ENCODE measurements at regions not wholly inside any gene's neighbourhood (a gene's known extent, or its start where the extent isn't known, plus 50 kb on each side); places are given as distances from the start of the nearest gene placed in this dataset.
A peak's percentile ranks its signal among the peaks of the same experiment; 100 is the strongest.

DNA sequence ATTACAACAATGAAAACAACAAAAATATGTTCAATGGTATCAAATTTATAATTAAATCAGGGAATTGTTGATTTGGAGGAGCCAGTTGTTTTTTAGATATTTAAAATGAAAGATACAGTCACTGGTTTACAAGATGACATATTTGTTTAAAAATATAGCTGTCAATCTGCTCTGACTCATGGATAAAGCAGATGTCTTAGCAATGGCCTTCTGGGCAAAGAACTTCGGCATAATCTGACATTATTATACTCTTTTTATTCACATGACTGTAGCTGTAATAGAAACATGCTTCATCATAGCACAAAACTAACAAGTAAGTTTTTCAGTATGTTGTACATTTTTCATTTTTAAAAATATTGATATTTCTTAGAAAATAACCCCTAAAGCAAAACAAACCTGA is 267.4 kb downstream of the CENPW start:
- no peak for DNase-seq (ENCODE audit: low read depth)

DNA sequence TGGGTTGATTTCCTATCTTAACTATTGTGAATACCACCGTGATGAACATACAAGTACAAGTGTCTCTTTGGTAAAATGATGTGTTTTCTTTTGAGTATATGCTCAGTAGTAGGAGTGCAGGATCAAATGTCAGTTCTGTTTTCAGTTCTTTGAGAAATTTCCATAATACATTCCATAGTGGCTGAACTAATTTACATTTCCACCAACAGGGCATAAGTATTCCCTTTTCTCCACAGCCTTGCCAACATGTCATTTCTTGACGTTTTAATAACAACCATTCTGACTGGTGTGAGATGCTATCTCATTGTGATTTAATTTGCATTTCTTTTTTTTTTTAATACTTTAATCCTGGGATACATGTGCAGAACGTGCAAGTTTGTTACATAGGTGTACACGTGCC is 268.8 kb downstream of the CENPW start:
- no peak for DNase-seq (ENCODE audit: low read depth)

DNA sequence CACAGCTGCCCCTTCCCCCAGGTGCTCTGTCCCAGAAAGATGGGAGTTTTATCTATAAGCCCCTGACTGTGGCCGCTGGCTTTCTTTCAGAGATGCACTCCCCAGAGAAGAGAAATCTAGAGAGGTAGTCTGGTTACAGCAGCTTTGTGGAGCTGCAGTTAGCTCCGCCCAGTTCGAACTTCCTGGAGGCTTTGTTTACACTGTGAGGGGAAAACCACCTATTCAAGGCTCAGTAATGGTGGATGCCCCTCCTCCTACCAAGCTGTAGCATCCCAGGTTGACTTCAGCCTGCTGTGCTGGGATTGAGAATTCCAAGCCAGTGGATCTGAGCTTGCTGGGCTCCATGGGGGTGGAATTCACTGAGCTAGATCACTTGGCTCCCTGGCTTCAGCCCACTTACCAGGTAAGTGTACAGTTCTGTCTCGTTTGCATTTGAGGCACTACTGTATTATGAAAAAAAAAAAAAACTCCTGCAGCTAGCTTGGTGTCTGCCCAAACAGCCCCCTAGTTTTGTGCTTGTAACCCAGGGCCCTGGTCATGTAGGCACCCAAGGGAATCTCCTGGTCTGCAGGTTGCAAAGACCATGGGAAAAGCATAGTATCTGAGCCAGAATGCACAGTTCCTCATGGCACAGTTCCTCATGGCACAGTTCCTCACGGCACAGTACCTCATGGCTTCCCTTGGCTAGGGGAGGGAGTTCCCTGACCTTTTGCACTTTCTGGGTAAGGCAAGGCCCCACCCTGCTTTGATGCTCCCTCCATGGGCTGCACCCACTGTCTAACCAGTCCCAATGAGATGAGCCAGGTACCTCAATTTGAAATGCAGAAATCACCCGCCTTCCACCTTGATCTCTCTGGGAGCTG is 275.0 kb downstream of the CENPW start:
- DNase-seq (ENCODE audit: low read depth): no peak

DNA sequence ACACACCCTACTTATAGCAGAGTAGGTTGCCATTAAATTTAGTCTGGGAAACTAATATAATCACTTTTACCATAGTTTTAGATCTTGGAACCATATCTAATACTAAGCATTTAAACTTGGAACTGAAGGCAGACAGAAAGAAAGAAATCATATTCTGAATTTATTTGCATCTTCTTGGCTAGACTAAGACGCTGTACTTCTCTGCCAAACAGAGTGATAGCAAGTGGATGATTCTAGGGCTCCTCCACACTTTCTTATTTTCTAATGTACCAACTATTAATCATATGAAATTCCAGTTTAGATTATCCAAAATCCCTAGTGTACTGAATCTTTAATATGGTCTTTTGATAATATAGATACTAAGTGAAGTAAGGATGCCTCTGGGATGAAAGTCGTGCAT is 277.0 kb downstream of the CENPW start:
- DNase-seq (ENCODE audit: low read depth): no peak

DNA sequence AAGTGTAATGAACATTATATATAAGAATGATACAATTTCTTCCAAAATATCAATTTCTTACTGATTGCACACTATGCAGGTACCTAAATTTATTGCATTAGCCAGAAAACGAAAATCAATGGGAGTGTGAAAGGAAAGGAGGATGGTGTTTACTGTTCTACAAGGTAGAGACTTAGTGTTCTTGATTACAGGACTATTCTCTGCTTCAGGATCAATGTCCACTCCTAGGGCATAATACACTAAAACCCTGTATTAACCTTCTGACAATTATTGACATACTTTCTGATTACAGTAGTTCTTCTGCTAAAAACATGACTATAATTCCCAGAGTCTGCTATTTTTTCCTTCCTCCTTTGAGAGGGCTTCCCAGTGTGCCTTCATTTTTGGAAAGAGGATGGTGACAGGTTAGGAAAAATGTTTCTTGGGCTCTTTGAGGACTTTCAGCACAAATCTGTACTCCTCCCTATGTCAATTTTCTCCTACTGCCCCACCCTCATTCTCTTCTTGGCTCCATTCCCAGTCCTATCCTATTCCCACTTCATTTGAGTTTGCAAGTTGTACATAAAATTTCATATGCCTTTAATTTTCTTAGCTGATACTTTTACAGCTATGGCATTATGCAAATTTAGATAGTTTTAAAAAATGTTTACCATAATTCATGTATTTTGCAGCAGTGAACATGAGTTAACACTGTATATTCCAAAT is 278.9 kb downstream of the CENPW start:
- no peak for DNase-seq (ENCODE audit: low read depth)

DNA sequence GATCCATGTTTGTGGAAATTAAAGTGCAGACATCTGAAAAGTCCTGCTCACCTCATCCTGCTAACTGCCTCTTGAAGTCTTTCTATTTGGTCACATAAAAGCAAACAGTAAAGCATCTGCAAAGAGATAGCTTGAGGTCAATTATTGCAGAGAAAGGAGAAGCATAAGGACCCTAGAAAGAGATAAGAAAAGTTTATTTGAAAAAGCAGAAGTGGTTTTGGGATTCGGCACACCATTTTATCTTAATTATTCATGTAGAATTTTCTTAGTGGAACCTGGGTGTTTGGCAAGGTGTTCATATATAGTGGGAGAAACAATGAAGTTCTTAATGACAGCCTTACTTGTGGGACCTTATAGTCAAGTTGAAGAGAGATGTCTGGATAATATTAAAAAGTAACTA is 280.8 kb downstream of the CENPW start:
- no peak for DNase-seq (ENCODE audit: low read depth)

DNA sequence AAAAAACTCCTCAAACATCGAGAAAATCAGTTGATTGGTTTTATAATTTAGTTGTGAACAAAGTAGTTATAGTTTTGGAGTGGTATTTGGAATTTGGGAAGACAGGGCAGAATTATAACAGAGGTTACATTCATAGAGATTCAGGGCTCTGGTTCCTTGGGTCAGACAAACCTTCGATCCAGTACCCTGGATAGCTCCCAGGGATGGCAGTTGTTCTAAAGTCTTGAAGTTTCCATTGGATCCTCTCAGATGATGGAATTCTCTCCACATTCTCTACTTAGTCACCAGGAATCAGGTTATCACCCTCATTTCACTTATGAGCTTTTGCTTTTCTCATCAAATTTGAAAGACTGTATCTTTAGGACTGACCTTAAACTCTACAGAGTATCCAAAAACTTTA is 285.1 kb downstream of the CENPW start:
- DNase-seq (ENCODE audit: low read depth): peak; percentile 43

DNA sequence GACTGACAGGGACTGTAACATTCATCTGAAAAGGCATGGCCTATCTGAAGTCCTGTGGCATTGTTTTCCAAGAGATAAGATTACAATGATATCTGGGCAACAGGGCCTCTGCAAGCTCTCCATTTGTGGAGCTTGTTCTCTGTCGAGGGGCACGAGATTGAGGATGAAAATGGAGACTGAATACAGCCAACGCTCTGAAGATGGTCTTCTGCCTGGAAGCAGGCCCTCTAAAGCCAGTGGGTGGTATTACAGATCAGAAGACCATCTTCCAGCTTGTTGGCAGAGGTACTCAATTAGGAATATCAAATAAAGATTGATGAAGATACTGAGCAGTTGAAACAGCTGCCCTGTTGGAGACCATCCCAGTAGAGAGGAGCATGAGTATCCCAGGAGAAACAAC is 288.2 kb downstream of the CENPW start:
- DNase-seq (ENCODE audit: low read depth): no peak

DNA sequence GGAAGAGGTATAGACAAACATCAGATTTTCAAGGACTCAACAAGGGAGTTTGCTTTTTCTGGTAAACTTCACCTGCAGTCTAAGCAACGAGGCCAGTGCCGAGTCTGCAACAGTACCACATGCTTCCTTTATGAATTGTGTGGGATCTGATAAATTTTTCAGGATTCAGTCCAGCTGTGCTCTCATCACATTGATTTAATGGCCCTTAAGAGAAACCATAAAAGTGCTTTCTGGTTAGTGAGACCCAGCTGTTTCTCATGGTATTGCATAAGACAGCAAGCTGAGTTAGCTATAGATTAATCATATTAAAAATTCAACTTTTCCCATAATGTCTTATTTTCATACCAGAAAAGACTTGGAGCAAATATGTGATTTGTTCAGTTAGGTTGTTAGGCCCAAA is 291.4 kb downstream of the CENPW start:
- no peak for DNase-seq (ENCODE audit: low read depth)

DNA sequence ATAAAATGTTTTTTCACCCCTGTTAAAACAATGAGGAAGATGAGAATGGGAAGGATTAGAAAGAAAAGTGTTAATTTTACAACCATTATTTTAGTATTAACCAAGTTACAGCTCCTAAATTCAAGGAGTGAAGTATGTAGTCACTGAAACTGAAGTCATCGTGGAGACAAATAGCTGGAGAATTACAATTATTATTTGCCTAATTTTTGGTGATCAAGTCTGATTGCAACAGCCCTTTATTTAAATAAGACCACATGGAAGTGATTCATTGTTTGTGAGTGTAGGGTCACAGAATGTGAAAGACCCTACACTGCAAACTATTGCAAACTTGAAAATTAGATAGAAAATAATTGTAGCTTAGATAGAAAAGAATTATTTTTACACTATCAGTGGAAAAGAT is 292.4 kb downstream of the CENPW start:
- DNase-seq (ENCODE audit: low read depth): no peak

DNA sequence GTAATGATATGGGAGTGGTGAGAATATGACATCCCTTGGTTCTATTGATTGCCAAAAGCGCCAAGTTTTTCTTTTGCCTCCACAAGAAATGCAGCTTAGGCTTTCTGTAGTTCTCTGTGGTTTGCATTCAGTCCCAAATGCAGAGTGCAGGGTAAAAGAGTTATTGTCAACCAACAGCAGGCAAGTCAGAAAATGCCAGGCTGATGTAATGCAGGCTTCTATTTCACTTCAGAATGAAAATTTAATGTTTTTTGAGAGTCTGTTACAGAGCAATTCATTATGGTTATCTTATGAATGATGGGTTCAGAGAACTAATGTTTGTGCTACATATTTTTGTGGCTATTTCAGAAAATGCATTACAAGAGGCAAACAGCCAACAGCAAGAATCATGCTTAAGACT is 293.5 kb downstream of the CENPW start:
- no peak for DNase-seq (ENCODE audit: low read depth)

DNA sequence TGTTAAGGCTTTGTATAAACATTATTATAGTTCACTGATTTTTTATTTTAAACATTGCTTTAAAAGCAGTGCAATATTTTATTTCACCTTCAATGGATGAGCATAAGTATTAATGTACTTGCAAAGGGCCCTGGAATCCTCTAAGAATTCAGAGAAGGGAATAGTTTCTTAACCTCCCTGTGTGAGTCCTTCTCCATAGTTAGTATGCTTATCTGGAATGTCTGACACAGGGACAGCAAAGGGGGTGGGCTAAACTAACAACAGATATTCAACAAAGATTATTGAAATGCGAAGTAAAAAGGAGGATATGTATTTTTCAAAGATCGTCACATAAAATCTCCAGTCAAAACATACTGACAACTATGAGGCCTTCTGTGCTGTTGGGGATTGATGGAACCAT is 300.4 kb downstream of the CENPW start:
- DNase-seq (ENCODE audit: low read depth): no peak

DNA sequence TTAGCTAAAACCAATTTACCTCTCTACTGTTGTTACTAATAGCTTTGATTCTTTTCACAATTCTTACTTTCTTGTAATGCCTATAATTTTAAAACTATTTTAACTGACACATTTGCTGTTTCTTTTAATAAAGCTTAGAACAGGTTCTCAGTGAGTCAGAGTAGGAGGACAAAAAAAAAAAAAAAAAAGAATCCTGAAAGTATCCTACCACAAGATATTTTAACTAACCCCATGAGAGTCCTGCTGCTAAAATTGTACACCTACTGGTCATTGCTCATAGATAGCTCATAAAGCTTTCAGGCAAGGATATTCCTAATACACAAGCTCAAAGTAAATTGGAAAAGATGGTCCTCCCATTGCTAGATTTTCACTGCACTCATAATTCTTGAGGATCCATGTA is 301.0 kb downstream of the CENPW start:
- no peak for DNase-seq (ENCODE audit: low read depth)

DNA sequence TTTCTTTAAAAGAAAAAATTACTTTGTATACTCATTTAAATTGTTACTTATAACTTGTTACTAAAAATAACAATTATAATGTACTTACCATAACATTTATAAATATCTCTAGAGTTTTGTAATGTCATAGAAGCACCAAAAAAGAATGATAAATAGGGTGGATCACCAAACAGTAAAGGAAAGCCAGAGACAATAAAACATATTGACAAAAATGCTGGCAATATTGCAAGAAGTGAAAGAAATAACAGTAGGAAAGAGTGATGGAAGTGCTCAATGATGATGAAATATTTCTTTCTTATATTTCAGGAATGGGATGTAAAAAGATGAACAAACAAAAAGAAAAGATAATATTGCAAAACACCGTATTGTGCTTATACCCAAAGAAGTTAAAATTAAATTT is 301.7 kb downstream of the CENPW start:
- DNase-seq (ENCODE audit: low read depth): no peak

DNA sequence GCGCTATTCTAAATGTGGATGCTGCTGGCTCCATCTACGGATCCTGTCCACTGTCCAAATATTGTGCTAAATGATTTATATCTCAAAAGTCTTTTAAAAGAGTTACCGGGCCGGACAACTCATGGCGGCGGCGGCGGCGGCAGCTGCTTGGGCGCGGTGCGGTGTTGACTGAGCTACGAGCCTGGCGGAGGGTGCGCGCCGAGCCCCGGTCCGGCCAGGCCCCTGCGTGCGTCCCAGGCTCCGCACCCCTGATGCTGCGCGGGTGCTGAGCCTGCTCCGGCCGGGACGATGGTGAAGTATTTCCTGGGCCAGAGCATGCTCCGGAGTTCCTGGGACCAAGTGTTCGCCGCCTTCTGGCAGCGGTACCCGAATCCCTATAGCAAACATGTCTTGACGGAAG is 303.4 kb downstream of the CENPW start:
- no peak for DNase-seq (ENCODE audit: low read depth)

DNA sequence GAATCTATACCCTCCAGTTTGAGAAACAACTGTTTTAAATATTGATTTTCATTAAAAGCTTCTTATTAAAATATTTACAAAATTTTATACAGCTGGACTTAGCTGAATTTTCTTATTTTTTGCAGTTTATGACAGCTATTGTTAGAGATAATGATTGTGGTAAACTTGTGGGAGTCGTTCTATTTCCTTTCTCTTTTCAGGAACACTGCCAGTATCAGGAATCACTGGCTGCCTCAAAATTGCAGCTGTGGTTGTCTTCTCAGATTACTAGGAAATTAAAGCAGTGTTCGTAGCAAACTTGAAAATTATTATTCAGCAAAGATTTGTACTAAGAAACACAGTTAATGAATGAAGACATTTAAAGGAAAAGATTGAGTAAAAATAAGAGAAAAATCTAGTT is 311.0 kb downstream of the CENPW start:
- DNase-seq (ENCODE audit: low read depth): peak; percentile 4

DNA sequence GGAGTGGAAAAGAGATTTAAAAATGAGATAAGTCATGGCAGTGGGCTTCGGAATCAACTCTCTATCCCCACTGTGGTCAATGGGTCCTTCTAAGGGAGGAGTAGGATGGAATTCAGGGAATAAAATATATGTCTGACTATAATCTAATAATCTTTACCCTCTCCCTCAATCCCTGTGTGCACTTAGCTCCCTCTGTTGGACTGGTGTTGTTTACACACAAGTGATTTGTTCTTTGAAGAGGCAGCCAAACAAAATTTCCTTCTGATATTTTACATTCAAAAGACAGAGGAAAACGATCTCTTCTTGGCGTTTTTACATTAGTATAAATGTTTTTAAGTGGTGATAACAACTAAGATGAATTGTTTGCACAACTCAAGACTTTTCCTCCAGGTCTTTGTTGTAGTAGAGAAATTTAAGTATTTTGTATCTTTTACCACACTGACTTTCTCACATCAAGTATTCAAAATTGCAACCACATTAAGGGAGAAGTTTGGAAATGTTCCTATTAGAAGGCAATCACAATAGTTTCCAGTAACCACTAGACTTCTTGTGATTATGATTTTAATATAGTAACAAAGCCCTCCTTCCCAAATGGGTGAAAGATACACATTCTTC is 317.8 kb downstream of the CENPW start:
- peak; percentile 41 for DNase-seq (ENCODE audit: low read depth)

DNA sequence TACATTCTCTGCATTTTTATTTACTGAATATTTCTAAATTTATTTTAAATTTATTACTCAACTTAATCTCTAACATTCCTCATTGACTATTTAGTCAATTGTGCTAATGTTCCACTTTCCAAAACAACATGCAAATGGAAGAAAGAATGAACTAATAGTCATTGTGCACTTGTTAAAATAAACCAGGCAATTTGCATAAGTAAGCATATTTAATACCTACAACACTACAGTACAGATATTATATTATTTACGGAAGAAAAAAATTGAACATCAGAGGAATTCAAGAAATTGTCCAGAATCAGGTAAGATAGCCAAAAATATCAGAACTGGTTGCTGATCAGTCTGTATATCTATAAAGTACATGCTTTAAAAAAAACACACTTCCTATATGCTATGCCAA is 320.5 kb downstream of the CENPW start:
- no peak for DNase-seq (ENCODE audit: low read depth)

DNA sequence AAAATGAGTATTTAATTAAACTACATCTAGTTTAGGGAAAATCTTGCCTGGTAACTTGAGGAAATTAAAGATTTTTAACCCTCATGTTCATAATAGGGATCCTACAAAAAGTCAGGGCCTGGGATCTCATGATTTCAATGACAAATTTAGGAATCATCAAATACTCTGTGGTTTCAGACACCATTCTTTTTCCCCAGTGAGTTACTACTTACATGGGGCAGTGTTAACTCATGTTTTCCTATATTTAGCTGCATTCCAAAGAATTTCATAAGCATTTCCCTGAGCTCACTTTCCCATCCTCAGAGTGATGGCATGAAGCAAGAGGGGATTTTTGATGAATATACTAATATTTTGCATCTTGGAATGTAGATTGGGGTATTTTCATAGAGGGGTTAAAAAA is 321.7 kb downstream of the CENPW start:
- DNase-seq (ENCODE audit: low read depth): peak; percentile 6

DNA sequence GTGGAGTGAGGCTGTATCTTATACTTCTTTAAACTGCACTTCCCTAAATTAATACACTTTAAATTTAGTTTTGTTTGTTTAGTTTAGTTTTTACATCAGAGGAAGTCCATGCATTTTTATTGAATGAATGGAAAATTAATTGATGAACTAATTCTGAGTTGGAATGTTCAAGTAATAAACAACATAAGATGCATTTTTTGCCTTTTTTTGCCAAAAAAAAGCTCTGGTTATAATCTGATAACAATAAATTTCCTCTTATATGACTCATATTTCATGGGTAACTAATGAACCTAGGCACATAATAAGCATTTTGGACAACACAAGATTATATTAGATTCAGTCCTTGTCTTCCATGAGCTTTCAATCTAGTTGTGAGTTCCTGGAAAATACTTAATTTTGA is 323.1 kb downstream of the CENPW start:
- no peak for DNase-seq (ENCODE audit: low read depth)

DNA sequence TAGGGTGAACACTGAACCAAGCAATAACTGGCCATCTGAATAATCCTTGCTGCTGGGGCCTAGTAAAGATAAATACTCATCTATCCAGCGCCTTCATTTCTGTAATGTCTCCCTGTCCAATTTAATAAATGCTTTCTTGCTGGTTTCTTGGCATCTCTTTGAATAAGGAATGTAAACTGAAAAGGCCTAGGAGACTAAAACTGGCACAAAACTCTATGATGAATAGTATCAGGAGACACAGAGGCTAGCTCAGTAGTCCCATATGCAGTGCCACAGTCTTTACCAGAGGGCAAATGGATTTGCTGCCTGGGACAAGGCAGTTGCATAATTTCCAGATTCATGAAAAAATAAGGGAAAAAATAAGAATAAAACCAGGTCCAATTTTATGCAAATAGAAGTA is 324.4 kb downstream of the CENPW start:
- no peak for DNase-seq (ENCODE audit: low read depth)

DNA sequence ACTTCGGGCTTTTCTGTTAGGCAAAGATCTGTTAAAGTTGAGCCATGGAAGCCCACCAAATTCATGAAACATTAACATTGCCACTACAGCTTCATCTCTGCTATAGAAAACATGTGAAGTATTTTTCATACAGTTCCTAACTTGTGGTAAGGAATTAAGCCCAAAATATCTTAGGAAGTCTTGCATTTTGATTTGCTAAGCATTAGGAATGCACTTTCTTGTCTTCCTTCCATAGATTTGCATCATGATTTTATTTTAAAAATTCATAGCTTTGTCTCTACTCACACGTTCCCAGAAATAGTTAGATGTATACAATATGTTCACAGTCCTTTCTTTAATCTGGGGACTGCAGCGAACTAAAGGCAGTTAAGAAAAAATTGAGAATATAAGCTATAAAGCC is 325.6 kb downstream of the CENPW start:
- no peak for DNase-seq (ENCODE audit: low read depth)

DNA sequence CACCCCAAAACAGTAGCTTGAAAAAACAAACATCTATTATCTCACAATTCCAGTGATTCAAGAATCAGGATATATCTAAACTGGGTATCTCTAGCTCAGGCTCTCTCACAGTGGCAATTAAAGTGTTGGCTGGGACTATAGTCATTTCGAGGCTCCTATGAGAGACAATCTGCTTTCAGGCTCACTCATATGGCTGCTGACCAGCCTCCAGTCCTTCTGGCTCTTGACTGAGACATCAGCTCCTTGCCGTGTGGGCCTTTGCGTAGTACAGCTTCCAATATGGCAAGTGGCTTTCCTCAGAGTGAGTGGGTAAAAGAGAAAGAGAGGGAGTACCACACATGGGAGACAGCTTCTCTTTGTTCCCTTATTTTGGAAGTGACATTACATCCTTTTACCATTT is 327.2 kb downstream of the CENPW start:
- no peak for DNase-seq (ENCODE audit: low read depth)
